Hindlimb muscle (tissue), 1 donor: ENCODE measurements at regions not wholly inside any gene's neighbourhood (a gene's known extent, or its start where the extent isn't known, plus 50 kb on each side); places are given as distances from the start of the nearest gene placed in this dataset.
"Not testable (repeated sequence)": the region's sequence is repeated elsewhere in the genome, so short reads cannot be mapped to it uniquely, and the experiment has no call there.

ENCODE experiments used
- DNase-seq: peaks from one replicate; pipeline ENCODE4 v3.0.0-alpha.2; 2013

DNA sequence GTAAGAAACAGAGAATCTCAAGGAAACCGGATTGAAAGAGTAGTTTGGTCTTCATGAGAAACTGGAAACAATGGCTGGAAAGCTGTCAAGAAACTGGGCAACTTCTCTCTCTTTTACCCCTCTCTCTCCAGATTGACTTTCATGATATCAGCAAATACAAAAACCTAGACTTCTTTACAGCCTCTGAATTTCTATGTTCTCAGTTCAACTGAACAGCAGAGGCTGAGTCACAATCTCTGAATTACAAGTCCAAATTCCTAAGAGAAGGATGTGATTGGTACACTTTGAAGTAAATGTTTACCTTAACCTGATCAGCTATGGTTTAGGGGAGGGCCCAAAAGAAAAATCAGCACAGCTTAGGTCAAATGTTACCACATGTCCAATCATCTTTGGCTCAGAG, 974.9 kb downstream of the RPA4 start:
- DNase-seq = no peak

DNA sequence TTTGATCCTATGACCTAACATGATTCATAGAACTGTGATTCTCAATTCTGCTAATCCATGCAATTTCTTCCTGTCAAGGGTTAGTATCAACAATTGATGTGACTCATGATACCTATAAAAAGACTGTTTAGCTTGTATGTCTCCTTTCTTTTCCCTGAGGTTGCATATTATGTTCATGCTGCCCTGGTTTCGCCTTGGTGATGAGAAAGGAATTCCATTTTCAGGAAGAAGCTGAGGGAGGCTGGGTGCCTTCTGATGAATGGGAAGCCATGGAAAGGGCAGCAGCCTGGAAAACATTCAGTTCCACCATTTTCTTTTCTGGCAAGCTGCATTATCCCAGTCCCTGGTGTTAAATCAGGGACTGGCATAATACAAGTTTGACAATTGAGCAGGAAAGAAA, 976.5 kb downstream of the RPA4 start:
- no peak for DNase-seq

DNA sequence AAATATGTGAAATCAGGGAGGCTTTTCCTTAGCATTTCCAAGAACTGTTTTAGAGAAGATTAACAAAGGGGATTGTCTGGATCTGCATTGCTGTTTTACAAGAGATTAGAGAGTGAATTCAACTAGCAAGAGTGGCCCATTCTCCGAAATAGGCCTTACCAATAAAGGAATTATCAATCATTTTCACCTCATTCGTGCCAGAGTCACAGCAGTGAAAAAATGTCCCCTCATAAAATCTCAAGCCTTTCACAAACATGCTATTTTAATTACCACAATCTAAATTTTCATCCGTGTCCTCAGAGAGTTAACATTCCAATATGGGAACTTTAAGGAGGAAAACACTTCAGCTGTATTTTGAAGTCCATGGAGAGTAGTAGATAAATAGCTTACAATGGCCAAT, 979.6 kb downstream of the RPA4 start:
- DNase-seq = no peak

DNA sequence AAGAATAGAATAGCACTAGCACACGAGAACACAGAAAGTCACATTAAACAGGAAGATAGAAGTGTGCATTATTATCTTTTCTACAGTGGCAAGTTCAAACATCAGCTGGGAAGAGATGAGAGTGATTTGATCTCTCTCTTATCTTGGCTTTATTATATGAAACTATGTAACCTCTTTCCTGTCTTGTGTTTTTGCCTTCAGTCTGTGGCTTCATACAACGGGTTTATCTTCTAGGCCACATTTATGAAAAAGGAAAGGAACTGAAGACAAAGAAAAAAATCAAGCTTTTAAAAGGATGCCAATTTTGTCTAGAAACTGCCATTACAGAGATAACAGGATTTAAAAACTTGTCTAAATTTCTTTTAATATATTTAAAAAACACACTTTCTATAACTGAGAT, 983.6 kb downstream of the RPA4 start:
- DNase-seq = no peak

DNA sequence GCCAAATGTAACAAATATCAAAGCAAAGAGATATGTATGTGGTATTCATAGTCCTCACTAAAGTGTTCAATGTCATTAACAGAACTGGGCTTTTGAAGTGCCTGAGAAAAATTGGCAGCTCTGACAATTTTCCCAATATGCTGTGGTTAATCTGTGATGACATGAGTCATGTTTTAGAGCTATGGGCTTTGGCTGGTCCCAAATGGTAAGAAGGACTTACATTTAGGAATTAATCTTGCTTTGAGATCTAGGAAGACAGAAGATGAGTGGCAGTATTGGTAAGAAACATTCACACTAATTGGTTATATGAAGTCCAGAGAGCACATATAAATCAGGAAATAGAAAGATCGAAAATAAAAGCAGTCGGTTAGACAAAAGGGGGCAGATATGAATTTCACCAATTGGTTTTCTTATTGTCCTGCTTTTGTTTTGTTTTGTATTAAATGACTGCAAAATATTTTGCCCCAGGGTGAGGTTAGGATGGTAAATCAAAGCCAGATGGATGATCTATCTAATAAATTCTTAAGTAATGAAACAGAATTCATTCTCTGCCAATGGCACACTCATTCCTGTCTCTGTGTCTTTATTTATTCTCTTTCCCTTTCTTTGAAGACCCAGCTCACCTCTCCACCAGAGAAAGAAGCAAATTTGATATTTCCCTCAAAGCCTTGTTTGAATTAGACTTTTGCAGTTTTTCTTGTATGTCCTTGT, 993.1 kb downstream of the RPA4 start:
- no peak for DNase-seq

DNA sequence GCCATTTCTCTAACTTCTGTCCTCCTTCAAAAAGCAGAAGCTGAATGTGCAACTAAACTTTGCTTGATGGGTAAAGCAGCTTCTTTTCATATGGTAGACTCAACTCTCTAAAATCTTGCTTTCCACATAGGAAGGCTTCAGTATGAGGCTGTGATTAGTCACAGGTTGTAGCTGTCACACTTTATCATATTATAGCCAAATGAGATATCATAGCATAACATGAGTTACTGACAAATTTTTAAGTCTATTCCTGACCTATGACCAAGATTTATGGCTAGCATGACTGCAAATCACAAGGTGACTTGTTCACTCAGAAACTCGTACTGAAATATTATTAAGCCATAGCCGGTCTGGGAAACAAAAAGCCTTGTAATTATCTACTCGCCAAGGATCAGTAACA, 998.6 kb downstream of the RPA4 start:
- no peak for DNase-seq

DNA sequence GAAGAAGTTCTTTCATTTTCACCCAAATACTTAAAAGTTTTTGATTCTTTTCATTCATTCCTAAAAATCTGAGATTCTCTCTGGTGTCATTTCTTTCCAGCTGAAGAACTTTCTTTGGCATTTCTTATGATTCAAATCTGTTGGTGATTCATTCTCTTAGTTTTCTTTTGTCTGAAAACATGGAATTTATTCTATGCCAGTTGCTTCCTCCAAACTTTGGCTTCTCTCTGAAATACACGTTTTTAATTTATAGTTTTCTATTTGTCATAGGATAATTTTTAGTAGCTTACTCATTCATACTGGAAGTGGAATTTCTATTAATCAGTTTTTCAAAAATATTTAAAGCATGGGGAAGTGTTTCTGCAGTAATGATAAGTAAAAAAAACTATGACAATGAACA, 1012.0 kb downstream of the RPA4 start:
- no peak for DNase-seq

DNA sequence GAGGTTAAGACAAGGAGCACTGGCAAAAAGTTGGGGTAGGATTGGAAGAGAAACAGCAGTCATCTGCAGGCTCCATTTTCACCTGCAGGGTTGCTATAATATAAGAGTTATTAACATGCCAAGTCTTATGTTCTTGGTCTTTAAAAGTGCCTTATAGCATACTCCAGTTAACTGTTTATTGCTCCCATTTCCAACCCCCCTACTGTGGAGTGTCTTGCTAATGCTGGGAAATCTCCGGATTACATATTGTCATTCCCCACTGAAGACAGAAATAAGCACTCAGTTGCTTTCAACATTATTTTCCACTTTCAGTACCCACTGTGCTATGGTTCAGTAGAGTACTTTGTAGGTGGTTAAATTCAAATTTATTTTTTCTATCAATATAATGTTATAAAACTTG, 1014.3 kb downstream of the RPA4 start:
- no peak for DNase-seq

DNA sequence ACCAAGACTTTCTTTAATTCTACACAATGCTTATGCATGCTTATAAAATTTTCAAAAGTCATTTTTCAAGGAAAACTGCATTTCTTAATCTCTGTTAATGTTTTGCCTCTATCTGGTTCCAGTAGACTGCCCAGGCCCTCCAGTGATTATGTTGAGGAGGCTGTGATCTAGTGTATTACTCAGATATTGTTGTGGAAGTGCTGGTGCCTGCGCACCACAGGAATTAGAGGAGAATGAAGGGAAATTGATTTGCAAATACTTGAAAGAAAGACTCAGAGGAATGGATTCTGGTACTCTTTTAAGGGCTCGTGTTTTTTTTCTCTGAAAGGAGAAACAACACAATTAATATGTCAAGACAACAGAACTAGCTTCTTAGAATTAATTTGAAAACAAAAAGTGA, 1015.1 kb downstream of the RPA4 start:
- DNase-seq = no peak

DNA sequence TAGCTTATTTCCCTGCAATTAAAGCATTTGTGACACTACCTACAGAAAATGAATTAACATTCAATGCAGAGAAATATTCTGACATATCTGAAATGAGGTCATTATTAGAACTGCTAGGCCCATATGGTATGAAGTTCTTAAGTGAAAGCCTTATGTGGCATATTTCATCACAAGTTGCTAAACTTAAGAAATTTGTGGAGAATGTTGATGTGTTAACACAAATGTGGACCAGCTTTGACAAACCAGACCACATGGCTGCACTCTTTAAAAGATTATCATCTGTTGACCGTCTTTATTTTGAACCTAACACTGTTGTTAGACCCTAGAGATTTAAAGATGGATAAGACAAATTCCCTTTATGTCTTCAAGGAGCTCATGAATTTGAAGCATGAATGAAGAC, 1024.1 kb downstream of the RPA4 start:
- no peak for DNase-seq

DNA sequence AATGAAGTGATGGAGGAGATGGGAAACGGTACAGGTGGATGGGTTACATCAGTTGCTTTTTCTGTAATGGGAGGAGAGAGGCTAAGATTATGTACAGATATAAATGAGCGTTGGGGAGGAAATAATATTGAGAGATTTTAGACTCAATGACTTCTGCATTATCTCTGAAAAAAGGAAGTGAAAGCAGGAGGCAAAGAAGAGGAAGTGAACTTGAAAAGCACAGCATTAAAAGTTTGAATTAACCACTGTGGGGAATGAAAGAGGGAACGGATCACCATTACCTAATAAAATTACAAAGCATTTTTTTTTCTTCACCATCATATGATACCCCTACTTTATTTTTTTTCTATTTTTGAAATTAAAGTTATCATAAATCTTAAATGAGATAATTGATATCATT, 1025.5 kb downstream of the RPA4 start:
- no peak for DNase-seq

DNA sequence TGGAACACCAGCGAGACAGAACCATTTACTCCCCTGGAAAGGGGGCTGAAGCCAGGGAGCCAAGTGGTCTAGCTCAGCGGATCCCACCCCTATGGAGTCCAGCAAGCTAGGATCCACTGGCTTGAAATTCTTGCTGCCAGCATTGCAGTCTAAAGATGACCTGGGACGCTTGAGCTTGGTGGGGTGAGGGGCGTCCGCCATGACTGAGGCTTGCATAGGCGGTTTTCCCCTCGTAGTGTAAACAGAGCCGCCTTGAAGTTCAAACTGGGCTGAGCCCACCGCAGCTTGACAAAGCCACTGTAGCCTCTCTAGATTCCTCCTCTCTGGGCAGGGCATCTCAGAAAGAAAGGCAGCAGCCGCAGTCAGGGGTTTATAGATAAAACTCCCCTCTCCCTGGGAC, 1031.7 kb downstream of the RPA4 start:
- not testable (repeated sequence) for DNase-seq

DNA sequence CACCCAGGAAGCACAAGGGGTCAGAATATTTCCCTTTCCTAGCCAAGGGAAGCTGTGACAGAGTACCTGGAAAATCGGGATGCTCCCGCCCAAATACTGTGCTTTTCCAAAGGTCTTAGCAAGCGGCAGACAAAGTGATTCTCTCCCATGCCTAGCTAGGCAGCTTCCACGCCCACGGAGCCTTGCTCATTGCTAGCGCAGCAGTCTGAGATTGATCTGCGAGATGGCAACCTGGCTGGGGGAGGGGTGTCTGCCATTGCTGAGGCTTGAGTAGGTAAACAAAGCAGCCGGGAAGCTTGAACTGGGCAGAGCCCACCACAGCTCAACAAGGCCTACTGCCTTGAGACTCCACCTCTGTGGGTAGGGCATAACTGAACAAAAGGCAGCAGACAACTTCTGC, 1037.5 kb downstream of the RPA4 start:
- DNase-seq = not testable (repeated sequence)

DNA sequence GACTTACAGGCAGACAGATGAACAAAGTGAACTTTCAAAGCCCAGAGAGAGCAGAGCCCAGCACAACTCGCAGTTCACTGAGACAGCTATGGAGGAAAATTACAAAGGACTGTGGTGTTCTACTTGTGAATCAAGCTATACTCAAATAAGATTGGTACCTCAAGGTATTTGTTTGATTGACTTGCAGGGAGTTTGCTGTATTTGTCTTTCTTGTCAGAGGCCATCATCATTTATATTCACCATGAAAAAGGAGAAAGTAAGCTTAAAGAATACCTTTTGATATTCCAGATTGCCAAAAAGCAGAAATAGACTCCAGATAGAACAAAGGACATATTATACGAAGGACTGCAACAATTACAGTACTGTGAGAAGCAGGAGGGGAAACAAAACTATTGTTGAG, 1047.9 kb downstream of the RPA4 start:
- DNase-seq = no peak

DNA sequence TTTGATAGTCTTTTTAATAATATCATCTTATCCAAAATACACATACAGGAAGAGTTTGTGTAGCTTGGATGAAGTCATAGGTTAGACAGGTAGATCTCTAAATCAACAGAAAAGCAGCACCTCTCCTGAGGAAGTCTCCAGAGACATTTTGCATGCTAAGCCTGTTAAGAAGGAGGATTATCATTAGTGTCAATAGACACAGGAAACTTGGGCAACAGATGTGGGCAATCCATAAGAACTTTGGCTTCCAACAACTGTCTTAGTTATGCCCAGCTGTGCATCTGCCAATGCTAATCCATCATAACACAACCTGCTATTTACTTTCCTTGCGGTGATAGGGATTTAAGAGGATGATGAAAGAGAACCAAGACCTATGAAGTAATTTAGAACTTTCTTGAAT, 1052.6 kb downstream of the RPA4 start:
- no peak for DNase-seq

DNA sequence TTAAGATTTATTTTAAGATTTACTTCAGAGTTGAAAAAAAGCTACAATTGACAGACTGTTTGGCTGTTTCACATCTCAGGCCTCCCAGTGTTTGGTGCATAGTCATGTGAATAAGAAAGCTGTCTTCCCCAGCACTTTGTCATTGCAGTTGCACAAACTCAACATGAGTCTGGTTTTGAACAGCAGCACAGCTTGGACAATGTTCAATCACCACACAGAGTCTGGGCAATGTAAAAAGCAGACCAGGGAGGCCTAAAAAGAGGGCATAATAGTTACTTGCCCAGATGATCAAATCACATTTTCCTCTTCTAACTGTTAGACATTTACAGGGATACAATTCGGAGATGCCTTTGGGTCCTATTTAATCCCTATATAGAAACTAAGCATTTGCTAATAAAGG, 1055.0 kb downstream of the RPA4 start:
- DNase-seq = no peak

DNA sequence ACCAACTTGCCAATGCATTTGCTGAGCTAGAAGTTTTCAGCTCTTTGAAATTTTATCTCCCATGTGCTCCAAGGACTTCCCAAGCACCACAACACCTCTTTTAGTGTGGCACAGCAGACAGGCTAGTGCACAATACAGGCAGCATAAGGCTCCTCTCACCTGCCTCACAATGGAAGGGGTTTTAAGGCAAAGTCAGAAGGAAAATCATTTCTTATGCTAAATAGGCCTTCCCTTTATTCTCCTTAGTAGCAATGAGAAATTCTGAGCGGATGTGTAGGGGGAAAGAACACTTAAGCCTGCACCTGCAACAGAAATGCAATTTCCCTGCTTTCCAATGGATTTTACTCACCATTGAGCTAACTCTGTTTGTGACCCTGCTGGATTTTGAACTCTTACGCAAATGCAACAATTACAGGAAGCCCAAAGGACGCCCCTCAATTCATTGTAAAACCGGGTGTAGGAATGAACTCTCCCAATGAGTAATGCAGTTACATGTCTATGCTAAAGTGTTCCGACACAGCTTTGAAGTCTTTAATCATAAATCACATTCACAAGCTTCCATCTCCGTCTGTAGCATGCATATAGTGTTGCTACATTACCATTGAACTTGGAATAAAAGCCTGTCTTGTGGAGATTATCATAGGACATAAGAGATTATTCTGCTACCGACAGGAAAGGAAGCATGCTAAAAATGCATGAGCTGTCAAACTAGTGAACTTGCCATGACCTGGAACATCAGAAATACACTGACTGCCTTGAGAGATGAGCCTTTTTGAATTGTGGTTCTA, 1084.9 kb downstream of the RPA4 start:
- DNase-seq = no peak

DNA sequence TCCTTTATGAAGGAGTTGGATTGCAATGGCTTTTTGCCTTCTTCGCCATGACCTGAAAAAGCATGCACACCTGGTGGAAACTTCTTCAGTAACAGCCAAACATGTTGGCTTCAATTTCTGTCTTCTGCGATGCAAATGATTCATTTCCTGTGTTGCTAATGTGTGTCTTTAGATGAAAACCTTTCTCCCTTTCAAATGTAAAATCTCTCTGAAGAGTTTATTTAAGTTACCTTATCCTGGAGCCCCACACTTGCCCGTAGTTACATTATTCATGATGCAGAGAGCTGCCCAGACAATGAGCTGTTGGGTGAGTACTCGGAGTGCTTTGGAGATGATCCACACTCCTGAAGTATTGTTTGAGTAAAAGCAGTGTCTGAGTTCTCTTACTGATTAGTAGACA, 1100.9 kb downstream of the RPA4 start:
- DNase-seq = no peak

DNA sequence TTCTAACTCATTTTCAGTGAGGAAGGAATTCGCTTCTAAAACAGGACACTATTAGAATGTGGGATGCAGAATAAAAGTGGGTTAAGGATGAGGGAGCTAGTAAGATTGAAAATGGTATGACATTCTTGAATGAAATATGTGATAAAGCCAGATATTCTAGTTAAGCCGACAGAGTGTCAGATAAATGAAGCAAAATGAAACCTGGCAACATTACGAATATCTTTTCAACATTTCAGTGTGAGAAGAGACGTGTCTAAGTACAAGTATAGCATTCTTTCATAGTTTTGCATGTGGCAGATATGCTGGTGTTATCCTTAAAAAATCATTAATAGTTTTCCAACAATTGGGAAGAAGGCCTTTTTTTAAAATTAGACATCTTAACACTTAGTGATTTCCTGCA, 1101.4 kb downstream of the RPA4 start:
- DNase-seq = no peak

DNA sequence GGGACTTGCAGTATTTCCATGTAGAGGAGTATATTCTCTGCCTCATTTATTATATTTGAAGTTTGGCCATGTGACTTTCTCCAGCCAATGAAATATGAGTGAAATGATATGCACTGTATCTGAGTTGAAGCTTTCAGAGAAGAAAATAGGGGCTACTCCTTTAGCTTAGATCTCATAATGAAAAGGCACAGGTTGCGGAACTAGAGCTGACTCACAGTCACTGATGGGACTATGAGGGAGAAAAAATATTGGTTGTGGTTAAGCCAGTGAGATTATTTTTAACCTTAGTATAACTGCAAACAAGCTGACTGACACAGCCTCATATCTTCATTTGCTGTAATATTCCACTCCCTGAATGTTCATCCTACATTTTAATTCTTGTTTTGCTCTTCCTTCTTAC, 1104.3 kb downstream of the RPA4 start:
- DNase-seq = no peak

DNA sequence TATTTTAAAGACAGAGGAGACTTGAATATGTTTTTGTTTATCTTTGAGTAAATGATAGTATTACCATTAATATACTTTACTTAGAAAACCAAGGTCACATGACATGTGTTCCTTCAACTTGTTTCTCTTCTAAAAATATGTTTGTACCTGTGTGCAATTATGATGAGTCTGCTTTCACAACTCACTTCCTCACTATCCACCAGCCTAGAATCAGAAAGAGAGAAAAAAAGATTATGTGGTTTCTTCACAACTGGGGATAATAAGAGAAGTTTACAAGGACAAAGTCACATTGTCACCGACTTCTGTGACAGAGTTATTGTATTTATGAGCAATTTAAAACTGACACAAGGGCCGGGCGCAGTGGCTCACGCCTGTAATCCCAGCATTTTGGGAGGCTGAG, 1112.1 kb downstream of the RPA4 start:
- DNase-seq = no peak

DNA sequence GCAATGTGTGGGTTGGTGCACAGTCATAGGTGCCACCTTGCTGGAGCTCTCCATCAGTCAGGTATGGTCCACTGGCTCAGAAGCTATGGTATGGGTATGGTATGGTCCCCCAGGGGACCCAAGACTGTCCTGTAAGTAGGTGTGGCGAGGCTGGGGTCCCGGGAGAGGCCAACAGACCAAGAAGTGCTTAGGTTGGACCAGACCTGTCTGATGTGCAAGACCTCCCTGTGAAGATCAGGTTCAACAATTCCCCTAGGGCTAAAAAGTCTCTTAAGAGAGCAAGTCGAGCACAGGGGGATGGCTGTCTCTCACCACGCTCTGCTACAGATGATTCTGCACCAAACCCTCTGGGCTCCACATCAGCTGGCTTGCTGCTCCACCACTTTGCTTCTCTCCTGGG, 1145.0 kb downstream of the RPA4 start:
- no peak for DNase-seq

DNA sequence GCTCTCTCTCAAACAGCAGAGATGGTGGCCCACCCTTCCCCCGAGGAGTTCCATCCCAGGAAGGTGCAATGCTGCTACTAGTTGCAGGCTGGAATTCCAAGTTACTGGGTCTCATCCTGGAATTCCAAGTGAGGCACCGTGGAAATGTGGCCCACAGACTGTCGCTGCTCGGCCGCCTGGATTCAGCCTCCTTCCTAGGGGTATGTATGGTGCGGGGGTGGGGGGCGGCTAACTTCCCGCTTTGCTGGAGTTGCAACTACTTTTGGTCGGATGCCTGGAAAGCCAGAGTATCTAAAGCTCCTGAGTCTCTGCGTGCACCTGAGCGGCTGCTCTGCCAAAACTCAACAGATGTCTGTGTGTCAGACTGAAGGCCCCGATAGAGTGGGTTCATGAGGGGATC, 1146.2 kb downstream of the RPA4 start:
- no peak for DNase-seq

DNA sequence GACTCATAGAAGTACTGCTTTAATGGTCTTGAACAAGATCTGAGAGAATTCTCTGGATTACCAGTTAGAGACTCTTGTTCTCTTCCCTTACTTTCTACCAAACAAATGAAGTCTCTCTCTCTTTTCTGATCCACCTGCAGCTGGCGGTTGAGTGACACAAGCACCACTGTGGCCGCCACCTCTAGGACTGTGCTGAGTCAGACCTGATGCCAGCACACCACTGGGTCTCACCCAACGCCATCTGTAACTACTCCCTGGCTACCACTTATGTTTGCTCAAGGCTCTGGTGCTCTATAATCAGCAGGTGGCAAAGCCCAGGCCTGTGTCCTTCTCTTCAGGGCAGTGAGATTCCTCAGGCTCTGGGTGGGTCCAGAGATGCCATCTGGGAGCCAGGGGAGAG, 1173.5 kb downstream of the RPA4 start:
- no peak for DNase-seq

DNA sequence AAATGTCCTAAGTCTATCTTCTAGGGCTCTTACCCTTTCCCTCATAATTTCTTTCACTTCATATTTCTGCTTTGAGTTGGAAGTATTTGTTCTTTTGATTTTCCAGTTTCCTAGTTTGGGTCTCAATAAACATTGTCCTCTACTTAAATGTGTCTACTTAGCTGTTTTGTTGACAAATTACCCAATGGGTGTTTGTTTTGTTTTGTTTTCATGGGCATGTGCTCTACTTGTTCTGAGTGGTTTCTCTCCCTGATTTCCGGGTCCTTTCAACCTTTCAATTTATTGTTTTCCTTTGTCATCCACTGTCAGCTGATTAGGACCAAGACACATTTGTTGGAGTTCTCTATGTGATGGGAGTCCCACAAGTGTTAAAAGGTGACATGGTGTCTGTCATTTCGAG, 1181.4 kb downstream of the RPA4 start:
- no peak for DNase-seq
